ENCODE measurements at regions not wholly inside any gene's neighbourhood (a gene's known extent, or its start where the extent isn't known, plus 50 kb on each side); places are given as distances from the start of the nearest gene placed in this dataset.

- no peak for DNase-seq
Measured at GRCh38 chr22:49620003-49620556, 207.6 kb downstream of the BRD1 start.

- DNase-seq = no peak
Measured at GRCh38 chr22:49619301-49619700, 208.4 kb downstream of the BRD1 start.

GRCh38 chr22:49618677-49618953, 209.1 kb downstream of the BRD1 start:
- no peak for DNase-seq

- no peak for DNase-seq
Measured at GRCh38 chr22:49617866-49618676, 209.6 kb downstream of the BRD1 start.

- no peak for DNase-seq
Measured at GRCh38 chr22:49617264-49617663, 210.4 kb downstream of the BRD1 start.

- no peak for DNase-seq
Measured at GRCh38 chr22:49616356-49617231, 211.1 kb downstream of the BRD1 start.

- DNase-seq = no peak
Measured at GRCh38 chr22:49614966-49615965, 212.4 kb downstream of the BRD1 start.

GRCh38 chr22:49613511-49614270, 214.0 kb downstream of the BRD1 start:
- DNase-seq = no peak

GRCh38 chr22:49613108-49613507, 214.6 kb downstream of the BRD1 start:
- no peak for DNase-seq

- DNase-seq = no peak
Measured at GRCh38 chr22:49609207-49609876, 218.3 kb downstream of the BRD1 start.

GRCh38 chr22:49608660-49609059, 219.0 kb downstream of the BRD1 start:
- DNase-seq = no peak

GRCh38 chr22:49608228-49608627, 219.4 kb downstream of the BRD1 start:
- no peak for DNase-seq

- no peak for DNase-seq
Measured at GRCh38 chr22:49607821-49608220, 219.9 kb downstream of the BRD1 start.

GRCh38 chr22:49606562-49607290, 220.9 kb downstream of the BRD1 start:
- DNase-seq = no peak

- no peak for DNase-seq
Measured at GRCh38 chr22:49604732-49605302, 222.9 kb downstream of the BRD1 start.

GRCh38 chr22:49603016-49603415, 224.7 kb downstream of the BRD1 start:
- no peak for DNase-seq

GRCh38 chr22:49602481-49602880, 225.2 kb downstream of the BRD1 start:
- DNase-seq = no peak

- no peak for DNase-seq
Measured at GRCh38 chr22:49601614-49602321, 225.9 kb downstream of the BRD1 start.

GRCh38 chr22:49600891-49601431, 226.7 kb downstream of the BRD1 start:
- DNase-seq = no peak
